HG02588 (cell line): ENCODE measurements at regions not wholly inside any gene's neighbourhood (a gene's known extent, or its start where the extent isn't known, plus 50 kb on each side); places are given as distances from the start of the nearest gene placed in this dataset.

Source experiments
- ATAC-seq: cut with Tn5 transposase; IDR thresholded peaks from one replicate; pipeline ENCODE4 v1.9.1; 2021; ENCODE audit warnings: mild to moderate bottlenecking, moderate library complexity; ENCODE audit not compliant: unreplicated experiment

DNA sequence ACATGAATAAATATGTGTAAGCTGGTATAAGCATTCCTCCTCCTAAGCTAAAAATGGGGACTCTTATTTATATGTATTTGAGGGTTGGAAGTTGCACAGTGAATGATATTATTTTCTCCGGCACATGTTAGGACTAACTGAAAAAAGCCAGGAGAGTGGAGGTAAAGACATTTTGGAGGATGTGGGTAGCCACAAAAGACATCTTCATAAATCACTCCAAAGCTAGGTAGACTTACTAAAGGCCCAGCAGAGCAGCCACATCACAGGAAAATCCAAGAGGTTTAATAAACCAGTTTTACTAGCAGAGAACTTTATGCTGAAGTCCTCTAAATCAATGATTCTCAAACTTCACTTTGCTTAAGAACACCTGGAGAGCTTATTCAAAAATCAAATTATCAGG lies 424.7 kb downstream of the KCTD12 start:
- no peak for ATAC-seq

DNA sequence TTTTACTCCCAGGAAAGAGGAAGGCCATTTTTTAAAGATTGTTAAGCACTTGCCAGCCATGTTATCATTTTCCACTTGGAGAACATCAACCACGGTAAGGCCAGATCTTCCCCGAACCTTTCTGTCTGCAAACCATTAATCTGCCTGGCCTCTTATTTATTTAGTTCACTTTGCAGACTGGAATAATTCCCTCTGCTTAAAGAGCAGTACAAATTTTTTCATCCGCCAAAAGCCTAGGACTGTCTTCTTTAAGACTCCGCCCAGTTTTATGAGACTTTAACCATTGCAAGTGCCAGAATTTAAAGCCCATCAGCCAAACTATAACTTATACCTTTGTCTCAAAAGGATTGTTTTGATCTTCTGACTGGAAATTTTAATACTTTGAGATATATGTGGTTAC lies 426.3 kb downstream of the KCTD12 start:
- no peak for ATAC-seq

DNA sequence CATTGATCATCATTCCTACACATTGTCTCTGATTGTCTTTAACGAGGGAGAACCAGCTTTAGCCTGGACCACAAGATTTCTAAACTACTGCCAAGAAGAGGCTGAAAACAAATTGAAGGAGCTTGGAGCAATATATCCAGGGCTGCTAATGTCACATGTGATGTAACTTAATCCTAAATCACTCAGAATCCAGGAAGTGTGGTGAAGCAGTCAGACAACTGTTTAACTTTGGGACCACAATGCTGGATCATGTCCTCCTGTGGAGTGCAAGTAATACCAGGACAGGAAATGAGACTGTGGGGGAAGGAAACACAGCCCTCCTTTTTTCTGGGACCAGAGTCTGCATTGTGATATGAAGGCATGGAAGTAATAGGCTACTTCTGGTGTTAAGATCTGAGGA lies 430.2 kb downstream of the KCTD12 start:
- no peak for ATAC-seq

DNA sequence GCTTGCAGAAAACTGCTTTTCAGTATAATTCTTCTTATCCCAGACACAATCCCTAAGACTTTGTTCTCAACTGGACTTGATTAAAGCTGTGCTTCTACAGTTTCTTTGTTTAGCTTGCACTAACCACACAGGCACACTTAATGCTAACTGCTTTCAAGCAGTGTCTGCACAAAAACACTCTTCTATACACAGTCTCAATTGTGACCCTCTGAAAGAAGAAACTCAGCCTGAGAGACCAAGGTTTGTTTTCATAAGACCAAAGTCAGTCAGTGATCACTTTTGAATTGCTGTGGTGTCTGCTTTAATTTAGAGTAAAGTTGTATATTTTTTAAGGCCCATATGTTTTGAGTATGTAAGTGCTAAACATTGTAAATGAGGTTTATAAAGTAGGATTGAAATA lies 431.2 kb downstream of the KCTD12 start:
- no peak for ATAC-seq

DNA sequence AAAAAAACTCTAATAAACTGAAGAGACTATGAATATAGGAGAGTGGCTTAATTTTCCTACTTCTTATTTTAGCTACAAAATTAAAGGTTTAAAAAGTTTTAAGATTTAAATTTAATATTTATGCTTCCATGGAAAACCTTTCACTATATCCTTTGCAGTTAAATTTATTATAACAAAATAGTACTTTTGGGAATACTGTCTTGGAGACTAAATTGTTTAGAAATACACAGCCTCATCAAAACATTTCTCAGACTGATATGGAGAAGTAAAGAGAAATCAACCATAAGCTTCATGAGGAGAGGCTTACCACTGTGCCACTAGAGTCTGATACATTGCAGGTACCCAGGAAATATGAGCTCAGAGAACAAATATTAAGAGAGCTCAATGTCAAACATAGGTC lies 436.5 kb downstream of the KCTD12 start:
- no peak for ATAC-seq

DNA sequence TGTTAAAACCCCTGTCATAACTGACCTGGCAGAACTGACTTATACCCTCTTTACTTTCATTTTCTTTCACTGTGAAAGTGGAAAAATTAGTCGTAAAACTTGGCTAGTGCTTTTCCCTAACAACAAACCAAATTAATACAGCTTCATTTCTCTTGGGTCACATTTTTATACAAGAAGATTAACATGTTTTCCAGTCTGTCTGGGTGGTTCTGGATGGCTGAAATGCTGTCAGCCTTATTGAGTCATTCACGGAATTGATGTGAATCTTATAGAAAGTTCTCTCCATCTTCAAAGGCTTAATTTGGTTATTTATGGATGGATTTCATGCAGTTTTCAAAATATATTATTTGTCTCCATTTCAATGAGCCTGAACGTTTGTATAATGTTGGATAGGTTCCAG lies 440.0 kb downstream of the KCTD12 start:
- ATAC-seq, result no peak

DNA sequence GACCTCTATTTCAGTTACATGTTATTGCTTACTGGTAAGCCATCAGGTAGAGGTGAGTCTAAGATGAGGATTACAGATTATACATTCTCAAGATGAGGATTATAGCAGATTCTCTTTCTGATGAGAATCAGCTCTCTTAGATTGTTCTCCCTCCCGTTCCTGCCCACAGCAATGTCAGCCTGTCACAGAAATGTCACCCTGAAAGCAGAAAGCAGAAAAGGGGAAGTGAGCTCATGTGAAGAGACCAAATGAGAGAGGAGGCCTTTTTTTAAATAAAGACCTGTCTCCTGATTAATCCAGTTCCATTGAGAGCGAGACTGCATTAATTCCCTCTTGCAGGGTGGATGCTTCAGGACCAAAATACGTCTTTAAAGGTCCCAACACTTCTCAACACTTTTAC lies 445.6 kb downstream of the KCTD12 start:
- ATAC-seq, result peak; percentile 90

DNA sequence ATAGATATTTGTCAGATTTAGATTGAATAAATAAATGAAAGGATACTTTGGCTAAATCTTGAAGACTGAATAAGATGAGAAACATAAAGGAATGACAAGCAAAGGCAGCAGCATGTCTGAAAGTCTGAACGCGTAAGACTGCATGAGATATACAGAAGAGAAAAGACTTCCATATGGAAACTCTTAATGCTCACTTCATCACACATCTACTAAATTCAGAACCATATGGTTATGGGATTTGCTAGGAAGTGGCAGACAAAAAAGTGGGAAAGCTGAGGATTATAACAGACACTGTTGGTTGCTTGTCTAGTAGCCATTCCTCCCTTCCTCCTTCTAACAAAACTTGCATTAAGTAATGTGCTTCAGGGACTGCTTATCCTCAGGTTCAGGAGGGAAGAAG lies 446.7 kb downstream of the KCTD12 start:
- ATAC-seq, result no peak

DNA sequence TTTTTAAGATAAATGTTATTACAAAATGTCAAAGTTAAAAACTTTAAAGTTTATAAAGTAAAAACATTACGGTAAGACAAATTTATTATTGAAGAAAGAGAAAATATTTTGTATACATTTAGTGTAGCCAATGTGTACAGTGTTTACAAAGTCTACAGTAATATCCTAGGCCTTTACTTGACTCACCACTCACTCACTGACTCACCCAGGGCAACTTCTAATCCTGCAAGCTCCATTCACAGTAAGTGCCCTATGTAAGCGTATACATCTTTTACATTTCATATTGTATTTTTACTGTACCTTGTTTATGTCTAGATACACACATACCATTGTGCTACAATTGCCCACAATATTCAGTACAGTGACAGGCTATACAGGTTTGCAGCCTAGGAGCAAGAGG lies 448.2 kb downstream of the KCTD12 start:
- ATAC-seq, result no peak

DNA sequence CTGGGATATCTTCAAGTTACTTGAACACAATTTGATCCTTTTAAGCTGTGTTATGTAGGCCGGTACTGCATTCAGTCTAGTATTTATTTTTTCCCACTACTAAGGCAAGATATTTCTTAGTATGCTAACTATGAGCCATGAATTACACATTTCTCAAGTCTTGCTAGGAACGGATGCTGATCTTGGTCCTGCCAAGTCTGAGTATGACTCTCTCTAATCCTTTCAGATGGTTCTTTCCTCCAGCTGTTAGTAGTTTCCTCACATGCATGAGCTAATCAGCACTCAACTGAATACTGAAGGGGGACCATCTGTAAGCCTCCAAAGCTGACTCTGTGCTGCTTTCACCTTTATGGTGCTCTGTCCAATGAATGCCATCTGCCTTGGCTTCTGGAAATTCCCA lies 460.3 kb downstream of the KCTD12 start:
- ATAC-seq, result no peak

DNA sequence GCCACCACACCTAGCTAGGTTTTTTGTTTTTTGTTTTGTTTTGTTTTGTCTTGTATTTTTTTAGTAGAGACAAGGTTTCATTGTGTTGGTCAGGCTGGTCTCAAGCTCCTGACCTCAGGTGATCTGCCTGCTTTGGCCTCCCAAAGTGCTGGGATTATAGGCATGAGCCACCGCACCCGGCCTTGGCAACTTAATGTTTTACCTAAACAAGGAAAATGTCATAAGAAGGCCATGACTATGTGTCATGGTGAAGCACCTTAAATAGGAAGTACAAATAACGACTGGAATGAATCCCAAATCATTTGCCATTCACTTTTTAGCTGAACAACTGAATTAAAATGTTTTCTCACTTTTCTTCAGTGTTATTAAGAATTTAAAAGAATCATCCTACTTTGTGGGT lies 465.2 kb downstream of the KCTD12 start:
- ATAC-seq, result no peak

DNA sequence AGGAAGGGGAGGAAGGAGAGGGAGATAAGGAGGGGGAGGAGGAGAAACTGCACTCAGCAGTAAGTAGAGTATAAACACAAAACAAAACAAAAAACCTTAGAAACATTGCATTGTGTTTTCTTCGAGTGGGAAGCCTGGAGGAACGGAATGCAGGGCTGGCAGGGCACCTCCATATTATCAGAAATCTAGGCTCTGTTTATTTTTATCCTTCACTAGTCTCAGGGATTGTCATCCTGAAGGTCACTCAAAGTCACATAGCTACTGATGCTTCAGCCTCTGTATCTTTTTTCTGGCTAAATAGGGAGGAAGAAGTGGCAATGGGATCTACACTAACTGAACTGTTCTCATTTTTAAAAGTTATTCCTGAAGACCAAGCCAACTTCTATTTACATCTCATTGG lies 467.8 kb downstream of the KCTD12 start:
- no peak for ATAC-seq

DNA sequence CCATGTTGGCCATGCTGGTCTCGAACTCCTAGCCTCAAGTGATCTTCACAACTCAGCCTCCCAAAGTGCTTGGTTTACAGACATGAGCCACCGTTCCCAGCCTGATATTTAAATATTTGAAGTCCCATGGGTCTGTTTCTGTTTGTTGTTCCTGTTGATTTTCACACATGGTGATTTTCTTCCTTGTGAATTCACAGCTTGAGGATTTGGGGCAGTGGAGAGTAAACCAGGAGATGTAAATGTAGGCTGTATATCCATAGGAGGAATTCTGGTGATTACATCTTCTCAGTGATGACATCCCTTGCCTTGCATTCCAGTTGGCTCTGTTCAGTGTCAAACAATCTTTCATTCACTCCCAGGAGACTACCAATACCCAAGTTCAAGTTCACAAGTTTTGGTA lies 471.9 kb downstream of the KCTD12 start:
- no peak for ATAC-seq

DNA sequence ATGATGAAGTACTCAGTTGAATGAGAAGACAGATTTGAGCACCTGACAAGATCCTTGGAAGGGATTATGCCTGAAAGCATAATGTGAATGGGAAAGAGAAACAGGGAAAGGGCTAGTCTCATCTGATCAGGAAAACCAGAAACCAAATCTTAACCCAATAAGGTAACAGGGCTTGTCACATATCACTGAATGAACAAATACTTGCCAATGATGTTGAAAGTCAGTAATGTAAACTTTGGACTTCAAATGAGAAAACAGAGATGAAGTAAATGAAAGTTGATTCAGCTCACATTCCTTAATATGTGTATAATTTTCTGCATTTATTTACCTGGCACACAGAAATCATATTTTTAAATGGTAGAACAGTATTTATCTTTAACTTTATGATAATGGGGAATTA lies 480.0 kb downstream of the KCTD12 start:
- ATAC-seq, result no peak

DNA sequence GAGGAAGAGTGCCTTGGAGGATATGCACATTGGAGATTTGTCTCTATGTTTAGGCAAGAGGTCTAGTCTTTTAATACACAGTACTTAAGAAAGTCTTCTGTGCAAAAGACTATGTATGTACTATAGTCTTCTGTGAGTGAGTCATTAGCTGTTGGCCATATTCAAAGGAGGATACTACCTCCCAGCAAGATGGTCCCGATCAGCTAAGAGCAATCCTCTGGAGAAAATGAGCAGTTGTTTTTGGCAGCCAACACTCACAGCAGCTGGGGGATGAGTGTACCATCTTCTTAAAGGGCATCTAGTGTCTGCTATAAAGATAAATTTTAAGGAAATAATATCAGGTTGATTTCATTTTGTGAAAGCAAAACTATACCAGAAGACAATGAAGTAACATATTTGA lies 487.8 kb downstream of the KCTD12 start:
- ATAC-seq, result no peak

DNA sequence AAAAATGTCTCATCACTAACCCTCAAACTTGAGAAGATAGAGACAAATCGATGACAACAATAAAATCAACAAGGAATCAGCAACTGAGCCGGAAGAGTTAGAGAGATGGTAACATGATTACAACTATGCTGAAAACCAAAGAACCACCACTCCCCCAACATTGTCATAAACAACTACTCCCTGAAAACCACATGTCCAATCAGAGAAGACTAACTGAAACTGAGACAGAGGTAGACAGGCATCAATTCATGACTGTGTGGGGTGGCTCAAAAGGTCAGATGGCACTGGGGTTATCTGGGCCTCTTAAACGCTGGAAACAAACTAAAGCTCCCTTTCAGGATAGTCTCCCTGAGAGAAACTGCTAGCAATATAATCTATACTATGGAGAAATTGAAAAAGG lies 488.8 kb downstream of the KCTD12 start:
- no peak for ATAC-seq

DNA sequence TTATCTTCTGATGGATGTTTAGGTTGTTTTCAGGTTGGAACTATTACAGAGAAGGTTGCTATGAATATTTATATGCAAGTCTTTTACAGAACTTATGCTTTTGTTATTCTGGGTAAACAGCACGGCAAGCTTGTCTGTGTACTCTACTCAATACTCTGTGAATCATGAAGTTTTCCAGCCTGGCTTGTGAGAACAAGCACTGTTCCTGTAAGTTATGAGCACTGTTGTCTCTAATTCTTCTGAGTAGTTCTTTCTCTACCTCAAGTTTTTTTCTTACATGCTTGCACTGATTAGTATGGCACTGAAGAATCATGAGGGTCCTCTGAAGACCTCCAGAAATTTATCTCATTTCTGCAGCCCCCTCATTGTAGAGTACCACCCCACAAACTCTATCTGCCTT lies 496.9 kb downstream of the KCTD12 start:
- no peak for ATAC-seq

DNA sequence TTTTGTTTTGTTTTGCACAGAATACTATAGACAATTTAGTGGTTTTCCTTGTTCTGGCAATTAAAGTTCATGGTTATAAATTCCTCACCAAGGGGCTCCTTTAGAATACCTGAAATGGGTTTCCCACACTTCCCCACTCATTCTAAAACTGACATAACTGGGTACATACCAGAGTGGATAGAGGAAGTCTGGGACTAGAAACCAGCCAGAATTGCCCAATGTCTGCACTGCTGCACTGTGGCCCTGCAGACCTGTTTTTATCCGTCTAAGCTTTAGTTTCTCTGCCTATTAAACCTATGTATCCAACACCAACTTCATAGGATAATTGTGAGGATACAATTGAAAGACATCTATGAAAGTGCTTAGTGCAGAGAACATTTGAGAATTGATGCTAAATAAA lies 498.6 kb downstream of the KCTD12 start:
- no peak for ATAC-seq

DNA sequence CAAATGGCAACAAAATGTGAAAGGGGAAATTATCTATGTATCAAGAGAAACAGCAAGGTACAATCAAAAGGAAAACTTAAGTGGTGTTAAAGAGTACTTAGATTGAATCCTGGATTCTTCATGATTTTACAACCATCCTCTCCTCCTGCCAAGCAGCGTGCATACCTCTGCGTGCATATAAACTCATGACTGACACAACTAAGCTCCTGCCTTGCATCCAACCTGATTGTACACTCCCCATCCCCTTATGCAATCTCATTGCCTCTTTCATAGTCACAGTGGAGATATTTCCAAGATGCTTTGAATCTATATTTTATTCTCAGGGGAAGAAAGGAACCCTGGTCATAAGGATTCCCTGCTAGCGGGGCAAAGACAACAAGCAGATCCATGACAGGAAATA lies 499.9 kb downstream of the KCTD12 start:
- no peak for ATAC-seq

DNA sequence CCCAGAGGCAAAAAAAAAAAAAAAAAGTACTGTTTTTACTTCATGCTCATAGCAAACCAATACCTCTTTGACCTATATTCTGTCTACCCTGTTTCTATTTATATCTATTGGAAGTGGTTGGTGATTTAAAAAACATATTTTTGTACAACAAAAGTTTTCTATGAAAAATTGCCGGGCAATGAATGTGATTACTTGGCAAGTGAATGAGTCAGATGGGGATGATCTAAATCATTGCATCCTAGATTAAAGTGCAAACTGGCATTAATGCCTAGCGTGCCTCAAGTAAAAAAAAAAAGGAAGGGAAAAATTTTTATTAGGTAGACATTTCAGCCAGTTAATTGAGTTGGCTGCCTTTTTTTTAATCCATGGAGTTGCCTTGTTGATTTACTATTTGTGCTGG lies 500.6 kb downstream of the KCTD12 start:
- ATAC-seq, result no peak

DNA sequence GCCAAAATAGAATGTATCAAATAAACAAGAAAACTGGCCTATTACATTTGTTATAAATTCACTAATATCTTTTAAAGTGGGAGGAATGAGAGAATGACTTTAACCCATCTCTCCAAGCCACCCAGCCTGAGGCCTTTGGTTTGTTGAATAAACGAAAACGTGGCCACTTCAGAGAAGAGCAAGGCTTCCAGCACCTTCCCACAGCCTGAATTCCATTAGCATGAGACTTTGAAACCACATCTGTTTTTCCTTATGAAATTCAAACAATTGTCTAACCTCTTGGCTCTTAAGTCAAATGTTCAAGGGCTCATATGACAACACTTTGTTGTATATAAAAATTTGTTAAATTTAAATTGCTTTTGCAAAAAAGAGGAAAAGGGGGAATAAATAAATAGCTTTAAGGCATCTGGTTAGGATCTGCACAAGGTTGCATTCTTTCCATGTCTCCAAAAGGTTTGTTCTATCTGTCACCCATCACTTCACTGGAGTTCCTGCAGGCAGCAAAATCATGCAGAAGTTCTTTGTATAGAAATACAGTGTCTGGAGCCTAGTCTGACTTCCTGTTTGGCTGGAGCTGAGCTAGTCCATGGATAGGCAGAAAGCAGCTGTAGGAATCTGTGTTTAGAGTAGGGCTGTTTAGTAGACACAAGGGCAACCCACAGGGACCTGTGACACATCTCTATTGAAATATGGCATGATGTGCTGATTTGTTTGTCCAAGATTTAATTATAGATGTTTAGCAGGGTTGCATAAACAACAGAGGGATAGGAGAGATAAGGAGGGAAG lies 502.3 kb downstream of the KCTD12 start:
- no peak for ATAC-seq

DNA sequence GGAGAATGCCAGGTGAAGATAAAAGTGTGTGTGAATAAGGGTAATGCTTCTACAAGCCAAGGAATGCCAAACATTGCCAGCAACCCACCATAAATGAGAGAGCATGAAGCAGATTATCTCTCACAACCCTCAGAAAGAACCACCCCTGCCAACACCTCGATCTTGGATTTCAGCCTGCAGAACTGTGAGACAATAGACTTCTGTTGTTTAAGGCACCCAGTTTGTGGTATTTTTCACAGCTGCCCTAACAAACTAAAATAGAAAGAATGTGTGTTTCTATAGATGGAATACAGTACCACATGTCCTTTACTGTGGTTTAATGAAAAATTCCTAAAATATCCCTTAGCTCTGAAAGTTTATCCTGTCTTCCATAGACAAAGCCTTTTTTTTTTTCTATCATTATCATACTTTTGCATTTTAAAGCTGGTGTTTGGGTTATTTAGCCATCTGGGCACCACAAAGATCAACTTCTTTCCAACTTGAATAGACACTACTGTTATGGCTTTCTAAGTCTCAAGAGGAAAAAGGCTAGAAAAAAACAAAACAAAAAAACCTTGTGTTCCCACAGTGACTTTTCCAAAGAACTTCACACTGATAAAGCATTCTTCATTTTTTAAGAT lies 505.6 kb downstream of the KCTD12 start:
- ATAC-seq, result no peak
